ENCODE measurements at regions not wholly inside any gene's neighbourhood (a gene's known extent, or its start where the extent isn't known, plus 50 kb on each side); places are given as distances from the start of the nearest gene placed in this dataset.

DNA sequence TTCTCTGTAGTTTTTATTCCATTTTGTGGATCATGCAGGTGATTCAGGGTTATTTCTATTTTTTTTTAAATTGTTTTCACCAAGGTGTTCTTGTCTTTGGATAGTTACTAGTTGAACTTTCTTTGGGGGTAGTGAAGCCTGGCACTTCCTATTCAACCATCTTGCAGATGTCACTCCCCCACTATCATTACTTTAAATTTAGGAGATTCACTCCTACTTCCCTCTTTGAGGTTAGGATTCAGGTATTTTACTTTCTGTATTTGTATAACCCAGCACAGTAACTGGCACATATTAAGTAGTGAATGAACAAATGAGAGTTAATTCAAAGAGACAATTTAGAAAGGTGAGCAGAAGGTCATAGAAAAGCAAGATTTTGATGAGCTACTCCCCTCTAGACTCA is 255.6 kb downstream of the ATP23 start:
- DNase-seq = no peak

DNA sequence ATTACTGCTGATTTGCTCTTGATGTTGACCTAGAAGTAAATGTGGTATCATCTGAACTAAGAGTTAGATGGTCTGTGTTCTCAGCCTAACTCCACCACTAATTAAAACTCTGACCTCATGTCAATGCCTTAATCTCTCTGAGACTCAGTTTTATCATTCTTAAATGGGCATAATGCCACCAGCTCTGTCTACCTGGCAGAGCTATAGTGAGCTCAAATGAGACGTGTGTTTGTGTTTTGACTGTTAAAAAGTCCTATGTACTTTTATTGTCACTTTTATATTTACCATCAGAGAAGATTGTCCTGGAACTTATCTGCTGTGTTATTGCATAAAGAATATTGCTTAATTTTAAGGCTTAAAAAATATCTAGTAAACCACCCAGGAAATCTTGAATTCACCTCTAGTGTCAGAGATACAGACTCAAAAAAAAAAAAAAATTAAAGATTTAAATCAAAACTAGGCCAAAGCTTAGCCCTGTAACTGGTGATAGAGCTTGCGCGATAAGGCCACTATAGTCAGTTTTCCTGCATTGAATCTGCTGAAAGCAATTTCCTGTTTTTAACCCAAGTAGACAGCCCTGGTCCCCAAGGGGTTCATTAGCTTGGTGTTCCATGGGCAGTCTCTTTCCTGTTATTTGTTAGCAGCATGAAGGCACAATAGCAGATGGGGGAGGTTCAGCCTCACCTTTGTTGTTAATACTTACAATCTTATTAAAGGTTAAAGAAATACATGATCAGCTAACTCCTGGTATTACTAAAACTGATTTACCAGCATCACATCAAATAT is 261.8 kb downstream of the ATP23 start:
- no peak for DNase-seq

DNA sequence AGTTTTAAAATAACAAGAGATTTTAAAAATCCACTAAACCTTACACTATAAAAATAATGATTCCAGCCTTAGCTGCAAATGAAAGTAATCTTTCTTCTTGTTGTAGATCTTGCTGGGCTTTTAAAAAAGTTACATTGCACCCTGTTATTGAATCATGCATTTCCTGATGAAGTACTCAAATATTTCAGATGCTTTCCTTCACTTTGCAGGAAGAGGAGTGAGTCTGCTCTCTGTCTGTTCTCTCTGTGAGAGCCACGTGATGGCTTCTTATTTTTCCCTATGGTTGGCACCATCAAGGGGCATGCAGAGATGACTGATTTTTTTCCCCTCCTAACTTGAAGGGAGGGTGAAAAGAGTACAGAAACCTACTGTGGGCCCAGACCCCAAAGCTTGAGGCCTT is 262.7 kb downstream of the ATP23 start:
- DNase-seq = no peak

- DNase-seq = no peak
These were observed 265.5 kb downstream of the ATP23 start for GRCh38 chr12:58206876-58207275.

DNA sequence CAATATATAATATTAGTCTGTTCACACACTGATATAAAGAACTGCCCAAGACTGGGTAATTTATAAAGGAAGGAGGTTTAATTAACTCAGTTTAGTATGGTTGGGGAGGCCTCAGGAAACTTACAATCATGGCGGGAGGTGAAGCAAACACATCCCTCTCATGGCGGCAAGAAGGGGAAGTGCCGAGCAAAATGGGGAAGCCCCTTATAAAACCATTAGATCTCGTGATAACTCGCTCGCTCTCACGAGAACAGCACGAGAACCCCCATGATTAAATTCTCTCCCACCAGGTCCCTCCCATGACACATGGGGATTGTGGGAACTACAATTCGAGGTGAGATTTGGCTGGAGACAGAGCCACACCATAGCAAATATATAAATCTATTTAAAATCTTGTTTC is 269.8 kb downstream of the ATP23 start:
- DNase-seq = no peak

DNA sequence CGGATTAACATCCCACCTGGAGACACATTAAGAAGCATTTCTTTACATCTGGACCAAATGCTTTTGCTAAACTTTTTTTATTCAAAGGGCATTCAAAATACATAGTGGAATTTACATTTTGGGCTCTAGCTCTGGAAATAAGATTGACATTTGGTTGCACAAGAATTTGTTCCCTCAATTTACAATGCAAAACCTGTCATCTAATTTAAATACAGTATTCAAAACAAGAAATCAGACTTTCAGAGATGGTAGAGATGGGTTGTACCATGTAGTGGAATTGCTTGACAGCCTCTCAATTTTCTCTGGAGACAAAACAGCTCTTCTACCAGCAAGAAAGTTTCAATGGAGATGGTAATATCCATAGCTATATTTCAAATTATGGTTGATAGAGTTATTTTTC is 275.8 kb downstream of the ATP23 start:
- DNase-seq = no peak

GRCh38 chr12:58224536-58225105 is 283.3 kb downstream of the ATP23 start:
- no peak for DNase-seq

DNA sequence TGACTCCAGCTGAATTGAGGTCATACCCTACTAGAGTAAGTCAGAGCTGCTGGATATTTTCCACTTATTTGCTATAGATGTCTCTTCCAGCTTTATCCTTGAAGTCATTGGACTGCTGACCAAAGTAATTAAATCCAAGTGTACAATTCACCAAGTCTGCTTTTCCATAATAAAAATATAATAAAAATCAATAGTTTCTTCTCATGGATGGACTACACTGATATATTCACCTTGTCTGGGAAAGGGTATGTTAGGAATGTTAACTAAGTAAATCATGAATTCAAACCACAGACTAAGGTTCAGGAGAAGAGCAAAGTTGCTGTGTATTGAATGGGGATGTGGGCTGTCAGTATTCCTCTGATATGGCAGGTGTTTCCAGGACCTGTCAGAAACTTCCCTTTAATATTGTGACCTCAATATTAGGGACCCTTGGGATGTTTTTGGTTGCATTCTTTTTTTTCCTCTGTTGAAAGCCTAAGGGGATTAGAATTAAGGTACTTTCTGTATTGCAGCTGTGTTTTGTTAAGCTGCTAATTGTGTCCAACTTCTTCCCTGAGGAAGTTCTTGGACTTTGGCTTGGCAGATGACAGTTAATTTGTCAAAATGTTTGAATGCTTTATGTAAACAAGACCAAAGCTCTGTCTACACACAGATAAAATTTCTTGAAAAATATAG is 284.0 kb downstream of the ATP23 start:
- DNase-seq = no peak

DNA sequence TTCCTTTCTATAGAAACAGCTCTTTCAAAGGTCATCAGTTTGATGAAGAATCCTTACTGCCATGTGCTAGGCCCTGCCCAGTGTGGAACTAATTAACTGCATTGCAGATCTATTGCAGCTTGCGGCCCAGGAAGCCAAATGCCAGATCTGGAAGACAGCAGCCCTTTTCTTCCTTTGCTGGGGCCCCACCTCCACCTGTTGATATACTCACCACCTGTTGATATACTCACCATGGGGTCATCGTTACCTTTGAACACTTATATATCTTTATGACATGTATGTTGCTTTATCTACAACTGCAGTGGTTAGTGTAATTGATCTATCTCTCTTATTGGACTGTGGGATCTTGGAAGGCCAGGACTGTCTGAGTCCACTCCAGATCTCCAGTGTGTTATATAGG is 292.5 kb downstream of the ATP23 start:
- DNase-seq = no peak

DNA sequence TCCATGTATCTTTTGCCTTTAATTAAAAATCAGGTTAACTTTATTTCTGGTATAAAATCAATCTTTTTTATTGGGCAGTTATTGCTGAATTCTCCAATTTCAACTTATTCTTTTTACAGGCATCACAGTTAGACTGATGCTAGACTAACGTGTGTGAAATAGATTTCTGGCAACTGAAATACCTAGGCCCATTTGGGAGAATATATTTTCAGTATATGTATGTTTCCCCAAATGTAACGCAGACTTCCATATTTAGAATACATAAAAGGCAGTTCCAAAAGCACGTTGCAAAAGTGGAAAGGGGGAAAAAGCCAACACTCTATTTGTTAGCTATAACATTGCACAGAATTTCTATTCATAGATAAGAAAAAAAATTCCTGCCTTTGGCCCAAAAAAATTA is 297.0 kb downstream of the ATP23 start:
- DNase-seq = no peak

DNA sequence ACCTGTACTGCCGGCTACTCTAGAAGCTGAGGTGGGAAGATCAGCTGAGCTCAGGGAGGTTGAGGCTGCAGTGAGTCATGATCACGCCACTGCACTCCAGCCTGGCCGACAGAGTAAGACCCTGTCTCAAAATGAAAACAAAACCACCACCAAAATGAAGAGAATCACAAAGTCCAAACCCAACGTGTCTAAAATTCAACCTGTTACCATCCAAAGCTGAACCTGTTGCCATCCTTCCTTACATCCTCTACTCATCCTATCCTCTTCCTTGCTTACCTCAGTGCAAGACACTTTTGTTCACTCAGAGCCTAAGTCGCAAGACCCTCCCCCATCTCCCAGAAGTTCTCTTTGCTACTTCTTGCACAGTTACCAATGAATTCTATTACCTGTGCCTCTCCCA is 299.7 kb downstream of the ATP23 start:
- no peak for DNase-seq

DNA sequence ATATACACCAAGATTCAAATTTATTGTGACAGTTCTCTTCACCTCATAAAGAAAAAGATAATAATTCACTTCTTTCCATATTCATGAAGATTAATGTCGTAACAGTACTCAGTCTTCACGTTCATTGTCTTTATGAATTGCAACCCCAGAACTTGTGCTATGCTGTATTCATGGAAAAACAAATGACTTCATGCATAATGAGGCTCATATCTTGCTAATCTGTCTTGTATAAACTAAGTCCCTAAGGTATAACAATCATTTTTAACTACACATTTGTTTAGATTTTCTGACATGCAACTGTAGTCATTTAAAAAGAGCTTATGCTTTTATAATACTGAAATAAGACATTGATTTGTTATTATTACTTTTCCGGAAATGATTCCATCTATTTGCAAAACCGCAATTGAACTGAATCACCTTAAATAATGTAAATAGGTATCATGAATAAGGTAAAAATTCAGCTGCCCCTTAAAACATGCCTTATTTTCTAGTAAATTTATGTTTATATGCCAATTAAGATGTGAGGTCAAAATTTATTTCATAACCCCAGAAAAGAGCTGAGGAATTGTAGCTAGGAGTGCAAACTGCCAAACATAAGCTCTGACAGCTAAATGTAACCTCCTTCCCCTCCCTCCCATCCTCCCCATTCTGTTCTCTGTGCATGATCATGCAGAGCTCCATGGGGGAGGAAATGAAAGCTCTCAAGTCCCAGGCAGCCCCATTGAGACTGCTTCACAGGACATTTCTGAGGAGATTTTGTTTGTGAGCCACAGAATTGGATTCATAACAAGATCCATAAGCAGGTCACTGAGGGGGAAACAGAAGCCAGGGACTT is 301.6 kb downstream of the ATP23 start:
- DNase-seq = no peak

- DNase-seq = no peak
These were observed 306.3 kb downstream of the ATP23 start for GRCh38 chr12:58247633-58248032.

GRCh38 chr12:58248599-58248998 is 307.2 kb downstream of the ATP23 start:
- no peak for DNase-seq

DNA sequence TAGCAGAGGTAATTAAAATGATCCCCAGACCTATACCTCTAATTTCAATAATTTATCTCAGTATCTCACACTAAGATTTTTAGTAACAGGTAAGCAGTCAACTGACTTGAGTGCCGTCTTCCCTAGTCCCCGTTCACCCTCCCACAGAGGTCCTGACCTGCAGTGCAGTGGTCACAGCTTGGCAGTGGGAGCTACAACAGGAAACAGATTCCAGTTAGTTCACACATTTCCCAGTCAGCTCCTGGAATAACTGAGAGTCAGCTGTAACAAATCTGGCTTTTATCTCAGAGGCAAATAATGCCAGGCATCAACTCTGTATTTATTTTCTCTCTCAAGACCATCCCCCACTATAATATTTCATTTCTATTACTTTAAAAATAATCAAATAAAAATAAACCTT is 308.2 kb downstream of the ATP23 start:
- DNase-seq = no peak

GRCh38 chr12:58250077-58250476 is 308.7 kb downstream of the ATP23 start:
- no peak for DNase-seq

GRCh38 chr12:58252914-58253313 is 311.5 kb downstream of the ATP23 start:
- no peak for DNase-seq

DNA sequence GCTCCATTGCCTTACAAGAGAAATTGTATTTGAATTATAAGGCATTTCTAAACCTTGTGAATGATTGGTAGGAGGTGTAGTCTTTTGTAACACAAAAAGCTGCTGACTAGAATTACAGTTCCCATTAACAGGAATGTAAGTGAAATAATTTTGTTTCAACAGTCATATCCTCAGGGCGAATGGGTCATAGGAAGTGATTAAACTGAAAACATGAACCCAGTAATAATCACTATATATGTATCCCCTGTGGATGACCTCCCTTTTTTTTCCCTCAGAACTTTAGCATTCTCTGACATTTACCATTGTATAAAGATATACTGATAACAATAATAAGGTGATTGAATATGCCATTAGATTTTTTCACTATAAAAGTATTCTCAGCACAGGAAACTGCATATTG is 312.3 kb downstream of the ATP23 start:
- no peak for DNase-seq

- DNase-seq = no peak
These were observed 313.2 kb downstream of the ATP23 start for GRCh38 chr12:58254463-58255100.

DNA sequence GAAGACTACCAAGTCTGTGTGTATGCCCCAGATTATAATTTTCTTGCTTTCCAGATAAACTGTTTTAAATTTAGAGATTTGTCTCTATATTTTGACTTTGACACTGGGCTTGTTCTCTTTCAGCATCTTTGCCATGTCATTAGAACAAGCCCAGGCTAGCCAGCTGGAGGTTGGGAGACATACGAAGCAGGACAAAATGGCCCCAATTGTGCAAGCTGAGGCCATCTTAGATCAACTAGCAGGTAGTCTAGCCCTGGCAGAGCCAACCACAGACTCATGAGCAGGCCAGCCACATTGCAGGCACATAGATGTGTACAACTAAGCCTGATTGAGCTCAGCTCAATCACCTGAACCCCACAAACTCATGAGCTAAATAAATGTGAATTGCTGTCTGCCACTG is 321.4 kb downstream of the ATP23 start:
- no peak for DNase-seq

DNA sequence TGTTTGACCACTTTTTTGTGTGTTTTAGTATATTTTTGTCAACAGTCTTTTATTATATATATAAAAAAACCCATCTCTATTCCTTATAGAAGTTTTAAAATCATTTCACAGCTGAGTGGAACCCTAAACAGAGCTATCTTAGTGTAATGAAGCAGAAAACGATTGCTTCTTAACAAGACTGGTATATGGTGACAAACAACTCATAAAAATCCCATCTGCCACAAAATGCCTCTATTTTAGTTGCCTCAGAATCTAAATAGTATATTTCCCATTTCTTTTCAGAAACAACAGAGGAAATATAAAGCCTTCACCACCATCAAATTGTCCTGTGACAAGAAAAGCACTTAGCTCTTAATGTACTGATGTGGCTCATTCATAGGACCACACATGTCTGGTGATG is 322.4 kb downstream of the ATP23 start:
- DNase-seq = no peak

GRCh38 chr12:58268069-58268468 is 326.7 kb downstream of the ATP23 start:
- no peak for DNase-seq

- DNase-seq = no peak
These were observed 328.1 kb downstream of the ATP23 start for GRCh38 chr12:58269476-58269875.
